Mucosa of gallbladder (tissue), 1 donor: ENCODE measurements at regions not wholly inside any gene's neighbourhood (a gene's known extent, or its start where the extent isn't known, plus 50 kb on each side); places are given as distances from the start of the nearest gene placed in this dataset.
"Not testable (repeated sequence)": the region's sequence is repeated elsewhere in the genome, so short reads cannot be mapped to it uniquely, and the experiment has no call there.

Experiments
- DNase-seq: peaks from one replicate; pipeline ENCODE4 v3.0.0-alpha.2; 2020; ENCODE audit warnings: low spot score
- donor health status: DM: no; HTN: no; CAD: no.

DNA sequence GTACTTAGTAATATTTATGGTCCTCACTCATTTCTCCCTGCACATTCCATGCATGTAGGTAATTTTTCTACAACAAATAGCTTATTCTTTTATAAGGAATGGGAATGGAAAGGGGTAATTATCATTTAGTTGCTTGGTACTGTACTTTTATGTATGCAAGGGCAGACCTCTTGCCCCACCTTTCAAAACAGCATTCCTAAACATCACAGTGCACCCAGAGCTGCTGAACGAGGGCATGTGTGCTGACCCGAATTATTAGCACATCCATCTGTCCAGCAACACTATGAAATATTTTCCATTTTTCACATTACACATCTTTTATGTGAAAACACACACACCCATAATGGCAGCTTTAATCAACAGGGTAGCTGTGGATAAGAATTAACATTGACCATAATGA, 228.6 kb upstream of the ARRDC3 start:
- no peak for DNase-seq

DNA sequence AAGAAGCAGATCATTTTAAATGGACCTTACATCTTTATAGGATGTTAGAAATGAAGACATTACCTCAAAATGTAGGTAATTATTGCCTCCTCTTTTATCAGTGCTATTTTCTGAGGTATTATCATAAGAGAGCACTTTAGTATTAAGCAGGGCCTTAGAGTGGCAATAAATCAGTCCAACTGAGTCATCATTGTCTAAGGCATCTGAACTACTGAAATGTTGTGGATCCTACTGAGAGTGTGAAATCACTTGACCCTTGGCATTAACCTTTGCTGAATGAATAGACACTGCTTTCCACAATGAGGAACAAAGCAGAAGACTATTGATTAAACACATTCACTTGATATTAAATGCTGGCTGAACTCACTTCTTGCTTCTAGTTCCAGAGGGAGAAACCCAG, 224.6 kb upstream of the ARRDC3 start:
- DNase-seq: no peak

DNA sequence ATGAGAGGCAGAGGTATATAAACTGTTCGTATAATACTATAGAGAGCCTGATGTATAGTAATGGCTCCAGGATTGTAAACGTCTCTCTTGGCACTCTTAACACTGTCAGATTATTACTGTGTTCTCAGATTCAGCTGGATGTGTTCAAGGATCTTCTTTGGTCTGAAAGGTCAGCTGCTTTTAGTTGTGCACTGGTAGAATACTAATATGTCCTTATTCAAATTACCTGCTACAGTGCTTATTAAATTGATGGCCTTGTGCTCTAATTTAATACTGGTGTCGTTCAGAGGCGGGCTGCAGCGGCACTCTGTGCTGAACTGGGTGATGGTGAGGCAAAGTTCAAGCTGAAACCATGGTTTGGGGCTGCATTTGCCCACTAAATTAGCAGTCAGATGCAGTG, 216.7 kb upstream of the ARRDC3 start:
- DNase-seq: no peak

DNA sequence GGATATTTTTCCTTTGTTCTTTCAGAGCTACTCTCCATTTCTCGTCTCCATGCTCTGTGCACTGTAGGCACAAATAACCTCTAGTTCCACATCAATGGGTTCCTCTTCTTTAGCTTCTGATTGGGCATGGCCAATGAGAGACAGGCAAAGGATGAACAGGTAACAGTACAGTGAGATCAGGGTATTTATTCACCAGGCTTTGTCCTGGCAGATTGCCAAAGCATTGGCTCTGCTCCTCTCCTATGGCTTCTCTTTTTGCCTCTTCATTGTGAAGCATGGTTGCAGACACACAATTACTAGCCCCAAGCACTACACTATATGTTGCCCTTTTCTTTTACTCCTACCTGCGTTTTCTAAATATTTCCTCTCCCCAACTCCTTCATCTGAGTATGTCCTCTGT, 215.1 kb upstream of the ARRDC3 start:
- DNase-seq: no peak

DNA sequence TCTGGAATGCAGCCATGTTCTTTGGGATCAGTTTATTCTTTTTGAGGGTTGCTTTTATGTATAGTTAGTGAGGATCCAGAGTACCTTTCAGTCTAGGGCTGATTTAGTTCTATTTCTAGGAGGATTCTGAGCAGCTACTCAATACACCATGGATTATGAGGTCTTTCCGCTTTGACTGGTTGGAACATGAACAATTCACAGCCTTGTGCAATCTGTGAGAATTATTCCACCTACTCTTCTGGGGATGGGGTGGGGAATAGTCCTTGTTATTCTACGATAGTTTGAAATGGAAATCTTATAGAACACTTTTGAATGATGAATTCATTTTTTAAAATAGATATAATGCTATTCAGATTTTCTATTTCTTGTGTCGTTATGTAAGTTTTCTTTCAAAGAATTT, 212.3 kb upstream of the ARRDC3 start:
- DNase-seq: no peak

DNA sequence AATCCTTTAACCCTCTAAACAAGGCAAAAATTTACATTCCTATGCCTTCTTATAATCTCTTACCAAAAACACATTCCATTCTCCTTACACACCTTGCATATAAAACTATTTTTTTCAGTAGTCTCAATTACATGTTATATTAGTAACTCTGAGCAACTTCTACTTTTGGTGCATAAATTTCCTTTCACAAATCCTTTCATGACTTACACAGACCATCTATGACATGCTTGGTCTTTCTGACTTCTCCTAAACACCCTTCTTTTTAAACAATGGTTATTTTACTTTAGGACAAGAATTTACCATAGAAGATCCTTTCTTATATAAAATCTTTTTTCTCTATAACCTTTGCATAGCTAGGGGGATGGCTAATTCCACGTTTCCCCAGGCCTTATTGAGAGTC, 208.0 kb upstream of the ARRDC3 start:
- DNase-seq: no peak

DNA sequence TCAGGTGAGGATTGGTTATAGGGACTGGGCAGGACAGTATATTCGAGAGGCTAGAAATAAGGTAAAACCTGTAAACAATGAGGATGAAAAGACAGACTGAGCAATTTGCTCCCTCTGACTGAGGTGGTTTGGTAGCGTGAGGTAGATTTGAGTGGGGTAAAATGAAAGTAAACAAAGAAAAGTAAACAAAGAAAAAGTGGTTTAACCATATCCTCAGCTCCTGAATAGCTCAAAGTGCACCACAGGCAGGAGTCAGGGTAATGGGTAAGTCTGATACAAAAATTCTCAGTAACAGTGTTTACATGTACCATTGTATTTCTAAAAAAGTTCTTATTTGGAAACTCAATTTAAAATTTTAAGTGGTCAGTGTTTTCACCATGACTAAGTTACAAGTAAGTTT, 203.1 kb upstream of the ARRDC3 start:
- DNase-seq: no peak

DNA sequence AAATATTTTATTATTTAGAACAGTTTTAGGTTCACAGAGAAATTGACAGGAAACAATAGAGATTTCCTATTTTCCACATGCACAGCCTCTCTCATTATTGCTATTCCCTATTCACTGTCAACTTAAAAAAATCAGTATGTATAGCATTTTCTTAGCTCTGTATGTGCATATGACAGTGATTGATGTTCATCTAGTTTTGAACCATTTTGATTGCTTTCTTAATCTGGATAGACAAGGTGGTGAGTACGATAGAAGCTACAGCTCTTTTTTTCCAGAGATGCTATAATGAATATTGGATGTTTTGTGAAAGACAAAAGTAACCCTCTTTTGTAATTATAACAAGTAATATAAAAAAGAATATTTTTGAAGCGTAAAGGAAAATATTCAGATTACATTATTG, 201.2 kb upstream of the ARRDC3 start:
- DNase-seq: no peak

DNA sequence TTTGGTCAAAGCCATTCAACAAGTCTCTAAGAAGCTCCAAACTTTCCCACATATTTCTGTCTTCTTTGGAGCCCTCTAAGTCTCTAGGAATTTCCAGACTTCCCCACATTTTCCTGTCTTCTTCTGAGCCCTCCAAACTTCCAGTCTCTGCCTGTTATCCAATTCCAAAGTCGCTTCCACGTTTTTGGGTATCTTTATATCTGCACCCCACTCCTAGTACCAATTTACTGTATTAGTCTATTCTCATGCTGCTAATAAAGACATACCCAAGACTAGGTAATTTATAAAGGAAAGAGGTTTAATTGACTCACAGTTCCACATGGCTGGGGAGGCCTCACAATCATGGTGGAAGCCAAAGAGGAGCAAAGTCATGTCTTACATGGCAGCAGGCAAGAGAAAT, 182.9 kb upstream of the ARRDC3 start:
- not testable (repeated sequence) for DNase-seq

DNA sequence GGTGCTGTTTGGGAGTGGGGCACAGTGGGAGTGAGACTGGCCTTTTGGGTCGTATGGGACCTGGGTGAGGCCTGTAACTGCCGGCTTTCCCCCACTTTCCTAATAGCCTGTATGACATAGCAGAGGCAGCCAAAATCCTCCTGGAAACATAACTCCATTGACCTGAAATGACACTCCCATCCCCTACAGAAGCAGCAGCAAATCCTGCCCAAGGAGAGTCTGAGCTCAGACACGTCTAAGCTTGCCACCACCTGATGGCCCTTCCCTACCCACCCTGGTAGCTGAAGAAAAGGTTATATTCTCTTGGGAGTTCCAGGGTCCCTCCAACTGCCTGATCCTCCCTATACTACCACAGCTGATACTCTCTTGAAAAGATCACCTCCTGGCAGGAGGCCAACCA, 179.8 kb upstream of the ARRDC3 start:
- DNase-seq: no peak

DNA sequence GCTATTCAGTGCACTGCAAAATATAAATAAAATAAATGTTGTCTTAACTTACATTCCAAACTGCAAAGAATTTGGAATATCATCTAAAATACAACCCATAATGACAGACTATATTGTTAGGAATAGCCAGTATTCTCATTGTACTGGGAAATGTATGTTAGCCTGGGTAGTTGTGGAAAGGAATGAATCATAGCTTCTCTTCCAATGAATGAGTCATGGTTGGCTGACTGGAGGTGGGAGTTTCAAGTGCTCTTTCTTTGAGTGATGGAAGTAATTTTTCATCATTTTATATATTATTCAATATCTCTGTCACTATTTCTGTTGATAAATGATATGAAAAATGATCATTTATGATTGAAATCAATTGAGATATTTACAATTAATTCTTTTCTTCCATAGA, 158.6 kb upstream of the ARRDC3 start:
- no peak for DNase-seq

DNA sequence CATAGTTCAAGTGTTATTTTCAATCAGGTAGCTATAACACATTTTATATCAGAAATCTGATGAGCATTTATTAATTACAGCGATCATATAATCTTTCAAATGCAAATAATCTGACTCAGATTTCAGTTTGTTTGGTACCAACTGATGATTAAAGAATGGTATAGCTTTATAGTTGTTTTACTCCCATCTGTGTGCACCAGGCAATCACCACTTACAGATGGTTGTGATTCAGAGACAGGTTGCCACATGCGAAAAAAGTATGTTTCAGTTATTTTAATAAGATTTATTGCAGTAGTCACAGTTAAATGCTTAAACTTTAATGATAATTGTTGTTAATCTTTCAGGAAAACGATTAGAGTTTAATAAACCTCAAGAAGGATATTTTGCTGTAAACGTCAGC, 155.1 kb upstream of the ARRDC3 start:
- DNase-seq: no peak

DNA sequence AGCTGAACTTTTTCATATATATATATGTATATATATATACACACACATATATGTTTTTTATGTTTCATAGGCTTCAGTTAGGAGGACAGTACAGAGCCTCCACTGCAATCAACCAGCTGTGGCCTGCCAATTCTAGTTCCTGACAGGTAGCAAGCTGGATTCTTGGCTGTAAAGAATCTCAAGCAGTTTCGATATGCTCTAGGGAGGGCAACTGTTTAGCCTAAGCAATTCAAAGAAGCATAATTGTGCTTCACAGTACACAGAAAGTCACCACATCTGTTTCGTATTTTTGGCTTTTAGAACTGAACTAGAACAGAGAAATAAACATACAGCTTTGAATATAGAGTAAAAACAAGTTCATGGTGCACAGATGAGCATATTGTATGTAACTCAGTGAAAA, 152.4 kb upstream of the ARRDC3 start:
- DNase-seq: no peak

DNA sequence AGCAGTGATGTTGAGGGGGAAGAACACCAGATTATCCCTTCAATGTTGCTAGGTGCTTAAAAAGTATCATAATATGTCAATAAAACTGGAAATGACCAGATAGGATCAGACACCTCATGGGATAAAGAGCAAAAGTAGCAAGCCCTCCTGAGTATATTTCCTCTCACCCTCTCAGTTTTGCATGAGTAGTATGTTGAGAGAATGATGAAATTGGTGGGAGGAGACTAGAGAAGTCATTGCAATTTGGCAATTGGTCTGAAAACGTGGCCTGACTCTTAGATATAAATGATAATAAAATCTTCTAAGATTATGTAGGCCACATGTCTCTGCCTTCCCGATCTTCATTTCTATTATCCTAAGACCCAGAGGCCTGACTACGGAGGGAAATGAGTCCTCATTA, 151.2 kb upstream of the ARRDC3 start:
- DNase-seq: no peak

DNA sequence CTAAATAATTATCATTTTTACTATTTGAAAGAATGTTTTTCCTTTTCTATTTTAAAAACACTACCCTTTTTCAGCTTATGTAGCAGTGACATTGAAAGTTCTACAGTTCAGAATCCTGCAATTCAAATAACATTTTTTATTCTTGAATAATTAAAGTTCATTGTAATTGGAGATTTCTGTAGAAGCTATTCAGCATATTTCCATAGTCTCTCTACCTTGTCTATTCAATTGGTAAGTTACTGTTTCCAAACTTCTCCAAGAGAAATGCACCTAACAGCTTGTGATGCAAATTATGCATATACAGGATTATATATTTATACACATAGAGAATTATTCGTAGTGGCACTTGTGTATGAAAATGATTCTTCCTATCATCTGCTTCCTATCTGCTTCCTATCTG, 149.7 kb upstream of the ARRDC3 start:
- no peak for DNase-seq

DNA sequence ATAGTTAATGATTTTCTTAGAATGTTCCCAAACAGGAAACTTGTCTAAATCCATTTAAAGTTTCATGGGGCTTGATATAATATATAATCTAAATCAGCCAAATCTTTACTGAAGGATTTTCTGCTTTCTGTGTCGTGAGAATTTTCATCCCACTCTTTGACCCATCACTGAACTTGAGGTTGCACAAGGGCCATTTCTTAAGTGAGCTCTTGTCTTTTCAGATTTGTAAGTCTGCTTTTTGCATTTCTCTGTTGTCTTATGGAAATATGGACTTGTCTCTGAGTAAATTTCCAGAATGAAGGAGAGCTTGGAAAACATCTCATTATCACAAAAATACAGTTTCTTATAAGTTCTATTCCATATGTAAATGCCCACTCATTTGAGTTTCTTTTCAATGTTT, 149.2 kb upstream of the ARRDC3 start:
- DNase-seq: no peak

DNA sequence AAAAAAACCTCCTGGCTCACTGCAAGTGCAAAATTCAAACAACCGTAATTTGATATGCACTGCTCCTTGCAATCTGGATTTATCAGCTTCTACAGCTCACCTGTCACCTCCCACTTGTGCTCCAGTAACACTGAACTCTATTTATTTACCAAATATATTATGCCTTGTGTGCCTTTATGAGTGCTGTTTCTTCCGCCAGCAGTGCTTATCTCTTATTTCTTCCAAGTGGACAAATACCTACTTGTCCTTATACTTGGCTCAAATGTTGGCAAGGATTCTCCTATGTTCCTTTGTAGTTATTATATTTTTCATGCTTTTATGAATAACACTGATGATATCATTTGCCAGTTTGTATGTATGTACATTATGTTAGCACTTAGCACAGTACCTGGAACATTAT, 145.7 kb upstream of the ARRDC3 start:
- no peak for DNase-seq

DNA sequence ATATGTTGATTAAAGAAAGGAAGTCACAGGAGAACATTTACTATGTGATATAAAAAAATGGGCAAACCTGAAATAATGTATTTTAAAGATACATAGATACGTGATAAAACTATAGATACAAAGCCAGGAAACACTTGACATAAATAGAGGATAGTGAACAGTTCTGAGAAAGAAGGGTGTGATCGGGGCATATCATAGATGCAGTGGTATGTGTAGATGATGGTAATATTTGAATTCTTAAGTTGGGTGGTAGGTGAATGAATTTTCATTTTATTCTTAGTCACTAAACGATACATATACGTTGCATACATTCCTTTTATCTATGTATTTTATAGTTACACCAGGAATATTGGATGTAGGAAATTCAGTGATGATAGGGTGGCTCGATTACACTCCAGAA, 138.7 kb upstream of the ARRDC3 start:
- DNase-seq: no peak

DNA sequence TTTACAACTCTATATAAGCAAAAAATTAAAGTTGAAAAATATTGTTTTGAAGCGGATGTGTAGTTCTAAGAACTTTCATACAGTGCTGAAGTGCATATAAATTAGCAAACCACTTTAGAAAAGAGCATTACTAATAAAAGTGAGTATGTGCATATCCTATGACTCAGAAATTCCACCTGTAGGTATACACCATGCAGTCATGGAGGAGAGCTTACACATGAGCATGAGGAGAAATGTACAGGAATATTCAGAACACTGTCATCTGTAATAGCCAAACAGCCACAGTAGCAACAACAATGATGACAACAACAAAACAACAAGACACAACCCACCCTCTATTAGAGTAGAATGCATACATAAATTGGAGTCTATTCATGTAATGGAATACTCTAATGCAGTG, 138.2 kb upstream of the ARRDC3 start:
- no peak for DNase-seq

DNA sequence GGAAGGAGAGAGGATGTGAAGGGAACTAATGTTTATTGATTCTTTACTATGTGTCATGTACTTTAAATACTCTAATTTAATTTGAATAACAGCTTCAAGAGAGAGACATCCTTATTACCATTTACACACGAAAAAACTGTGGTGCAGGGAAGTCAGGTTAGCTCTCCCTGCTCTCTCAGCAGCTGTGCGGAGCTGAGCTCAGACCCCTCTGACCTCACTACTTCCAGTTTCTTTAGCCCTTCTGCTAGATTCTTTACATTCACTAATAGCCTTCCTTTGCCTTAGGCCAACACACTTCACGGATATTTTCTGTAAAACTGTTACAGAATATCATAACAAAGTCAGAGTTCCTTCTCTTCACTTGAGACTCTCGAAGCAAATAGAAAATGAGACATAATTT, 131.3 kb upstream of the ARRDC3 start:
- no peak for DNase-seq

DNA sequence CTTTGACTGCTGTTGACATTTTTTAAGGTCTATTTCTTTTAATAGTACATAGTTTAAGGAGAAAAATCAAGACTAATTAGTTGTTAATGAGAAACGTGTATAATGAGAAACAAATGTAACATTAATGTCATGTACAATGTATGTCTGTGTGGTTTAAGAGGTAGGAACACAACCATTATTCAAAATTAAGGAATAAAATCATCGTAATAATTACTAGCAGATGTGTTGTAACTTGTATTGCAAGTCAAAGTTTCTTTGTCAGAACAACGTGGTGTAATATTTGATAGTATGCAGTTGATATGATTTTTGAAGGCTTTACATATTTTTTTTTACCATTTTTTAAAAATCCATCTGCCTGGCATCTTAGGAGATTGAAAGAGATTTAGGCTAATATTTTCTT, 120.2 kb upstream of the ARRDC3 start:
- no peak for DNase-seq

DNA sequence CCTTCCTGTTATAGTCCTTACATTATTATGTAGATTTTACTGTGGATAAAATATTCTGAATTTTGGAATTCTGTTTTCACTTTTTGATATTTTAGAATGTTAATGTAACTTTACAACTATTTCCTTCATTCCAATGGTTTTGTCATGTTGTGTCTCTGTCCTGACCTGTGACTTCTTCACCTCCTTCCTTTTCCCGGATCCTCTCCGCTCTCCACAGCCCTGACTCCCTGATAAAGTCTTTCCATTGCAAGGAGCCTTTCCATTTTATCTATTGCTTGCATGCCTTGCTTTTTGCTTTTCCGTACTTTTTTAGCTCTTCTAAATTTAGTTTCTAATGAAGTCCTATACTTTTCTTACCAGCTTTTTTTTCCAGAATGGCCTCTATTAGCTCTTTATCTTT, 117.6 kb upstream of the ARRDC3 start:
- DNase-seq: no peak

DNA sequence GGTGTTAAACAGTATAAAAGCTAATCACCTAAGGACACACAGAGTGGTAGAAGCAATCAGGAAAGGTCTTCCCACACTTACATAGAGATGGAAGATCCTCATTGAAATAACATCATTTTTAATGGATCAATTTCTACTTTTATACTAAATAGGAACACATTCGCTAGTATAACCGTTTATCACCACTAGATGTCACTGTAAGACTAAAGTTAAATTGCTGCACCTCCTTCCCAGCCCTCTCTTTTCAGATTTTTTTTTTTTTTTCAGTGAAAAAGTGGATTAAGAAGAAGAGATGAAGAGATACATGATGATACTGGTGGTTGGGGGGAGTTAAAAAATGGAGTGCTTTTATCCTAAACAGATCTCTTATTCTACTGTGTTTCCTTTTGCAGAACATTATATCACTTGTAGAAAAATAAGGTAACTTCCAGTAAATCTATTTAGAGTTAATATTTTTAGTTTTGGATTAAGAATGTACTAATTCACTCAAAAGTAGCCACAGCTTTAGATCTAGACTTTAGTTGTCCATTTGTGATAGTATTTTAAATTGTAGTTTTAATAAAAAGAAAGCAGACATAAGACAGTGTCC, 116.9 kb upstream of the ARRDC3 start:
- DNase-seq: no peak

DNA sequence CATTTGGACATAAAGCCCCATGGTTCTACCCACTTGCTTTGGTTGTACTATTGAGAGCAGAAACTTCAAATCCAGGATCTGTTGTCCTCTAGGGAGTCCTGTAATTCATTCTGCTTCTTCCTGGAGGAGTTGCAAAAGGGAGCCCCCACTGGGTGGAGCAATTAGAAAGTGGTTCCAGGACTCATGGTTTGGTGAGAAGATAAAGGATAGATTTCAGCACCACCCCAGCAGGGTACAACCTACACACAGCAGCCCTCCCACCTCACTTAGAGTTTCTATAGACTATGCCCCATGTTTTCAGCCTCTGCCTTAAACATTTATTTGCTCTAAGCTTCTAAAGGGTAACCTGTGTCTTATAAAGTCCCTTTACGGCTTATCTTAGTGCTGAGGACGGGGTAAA, 112.6 kb upstream of the ARRDC3 start:
- no peak for DNase-seq

DNA sequence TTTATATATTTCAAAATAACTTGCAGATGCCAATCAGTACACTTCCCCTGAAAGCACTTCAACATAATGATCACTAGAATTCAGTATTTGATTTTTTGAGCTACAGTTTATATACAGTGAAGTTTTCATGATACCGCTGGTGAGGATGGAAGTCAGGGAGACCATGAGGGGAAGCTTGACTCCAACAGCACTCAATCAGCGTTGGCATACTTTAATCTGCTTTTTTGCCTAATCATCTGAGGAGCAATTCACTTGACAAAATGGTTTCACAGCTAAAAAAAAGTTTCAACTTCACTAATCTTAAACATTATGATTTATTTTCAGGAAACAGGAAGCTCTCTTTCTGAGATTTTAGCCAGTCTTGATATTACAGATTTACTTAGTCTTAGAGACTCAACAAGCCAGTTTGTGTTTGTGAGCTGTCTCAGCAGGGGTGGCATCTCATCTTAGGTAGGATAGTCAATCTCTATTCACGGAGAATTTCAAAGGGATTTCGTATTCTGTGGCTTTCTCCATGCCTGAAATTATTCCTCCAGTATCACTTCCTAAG, 111.4 kb upstream of the ARRDC3 start:
- no peak for DNase-seq
